Lower leg skin (tissue), 3 donors: ENCODE measurements at regions not wholly inside any gene's neighbourhood (a gene's known extent, or its start where the extent isn't known, plus 50 kb on each side); places are given as distances from the start of the nearest gene placed in this dataset.

Experiments
- CTCF ChIP-seq, 3 donors: fragments of 450-650 bp; IDR thresholded peaks; one replicate each; pipeline ENCODE4 v1.5.1; 2016; ENCODE audit warnings: antibody characterized with exemption in 3 of 3, mild to moderate bottlenecking in 3 of 3, moderate library complexity in 2 of 3
- POLR2A ChIP-seq, 2 donors: fragments of 450-650 bp; IDR thresholded peaks; one replicate each; pipeline ENCODE4 v1.6.1; 2016 to 2017; ENCODE audit warnings: antibody characterized with exemption in 2 of 2, mild to moderate bottlenecking in 1 of 2, moderate library complexity in 1 of 2

- TF ChIP-seq CTCF (IDR thresholded peaks at IDR 0.05): no peak
- no peak for TF ChIP-seq POLR2A (IDR thresholded peaks at IDR 0.05)
These were observed 274.4 kb downstream of the MAN2A1 start for GRCh38 chr5:109964136-109964535.
